HEK293 (cell line): ENCODE measurements at regions not wholly inside any gene's neighbourhood (a gene's known extent, or its start where the extent isn't known, plus 50 kb on each side); places are given as distances from the start of the nearest gene placed in this dataset.

Experiments
- CTCF ChIA-PET: fragments of 350-600 bp; formaldehyde crosslinking; extraction: SDS; loops from one replicate; lab custom pipeline; 2021; ENCODE audit warnings: antibody characterized with exemption; lab: Yijun Ruan, JAX
- POLR2A ChIA-PET: fragments of 300-600 bp; formaldehyde crosslinking; extraction: SDS; loops from one replicate; lab custom pipeline; 2020; ENCODE audit warnings: antibody characterized with exemption, inconsistent platforms; lab: Yijun Ruan, JAX
- H3K27ac ChIP-seq: fragments of 200-500 bp; sonication (Bioruptor generic); 2 replicates; pipeline ENCODE4 v1.5.1; 2014; ENCODE audit warnings: low read depth, low read length, control low read depth, inconsistent platforms; ENCODE audit errors: extremely low read depth
- H3K36me3 ChIP-seq, 2 experiments: fragments of 200-500 bp in 1 of 2; sonication (Bioruptor generic) in 1 of 2; 1 replicate in 1 of 2; 2 replicates in 1 of 2; pipeline ENCODE4 v1.5.1; 2014 to 2017; ENCODE audit warnings: inconsistent platforms in 2 of 2, low read length in 2 of 2; ENCODE audit not compliant: control insufficient read depth in 2 of 2, insufficient read depth in 1 of 2
- H3K4me1 ChIP-seq: fragments of 200-500 bp; sonication (Bioruptor generic); 2 replicates; pipeline ENCODE4 v1.5.1; 2014; ENCODE audit warnings: mild to moderate bottlenecking, low read length, inconsistent platforms; ENCODE audit not compliant: control insufficient read depth, insufficient read depth
- H3K4me3 ChIP-seq: 2 replicates; pipeline ENCODE4 v1.5.1; 2011; ENCODE audit warnings: low read depth, mild to moderate bottlenecking, control low read depth, low read length, moderate library complexity
- H3K9me3 ChIP-seq: fragments of 200-500 bp; sonication (Bioruptor generic); 2 replicates; pipeline ENCODE4 v1.5.1; 2014; ENCODE audit warnings: low read depth, low read length, inconsistent platforms; ENCODE audit not compliant: control insufficient read depth, insufficient read depth
- BCL11B ChIP-seq: fragments of 450-650 bp; formaldehyde crosslinking; IDR thresholded peaks from 2 replicates; pipeline ENCODE4 v1.5.1; 2016; ENCODE audit warnings: low read depth, missing biosample characterization, missing genetic modification characterization
- KLF7 ChIP-seq: fragments of 450-650 bp; formaldehyde crosslinking; IDR thresholded peaks from 2 replicates; pipeline ENCODE4 v1.5.1; 2016; ENCODE audit warnings: missing biosample characterization, missing genetic modification characterization, borderline replicate concordance
- KLF9 ChIP-seq: fragments of 450-650 bp; formaldehyde crosslinking; IDR thresholded peaks from 2 replicates; pipeline ENCODE4 v1.5.1; 2016; ENCODE audit warnings: missing biosample characterization, missing genetic modification characterization, low read depth
- TRIM28 ChIP-seq: IDR thresholded peaks from 2 replicates; pipeline ENCODE4 v1.6.1; 2011; ENCODE audit warnings: low read length, control low read depth, borderline replicate concordance
- ZNF221 ChIP-seq: fragments of 450-650 bp; formaldehyde crosslinking; IDR thresholded peaks from 2 replicates; pipeline ENCODE4 v1.5.1; 2017; ENCODE audit warnings: missing biosample characterization, missing genetic modification characterization, borderline replicate concordance
- ZNF280D ChIP-seq: fragments of 450-650 bp; formaldehyde crosslinking; IDR thresholded peaks from 2 replicates; pipeline ENCODE4 v1.5.1; 2016; ENCODE audit warnings: missing biosample characterization, missing genetic modification characterization
- ZNF292 ChIP-seq: fragments of 450-650 bp; formaldehyde crosslinking; IDR thresholded peaks from 2 replicates; pipeline ENCODE4 v1.5.1; 2016; ENCODE audit warnings: low read depth, missing biosample characterization, missing genetic modification characterization, borderline replicate concordance
- ZNF354C ChIP-seq: fragments of 450-650 bp; formaldehyde crosslinking; IDR thresholded peaks from 2 replicates; pipeline ENCODE4 v1.5.1; 2016; ENCODE audit warnings: missing biosample characterization, missing genetic modification characterization, low read depth, borderline replicate concordance
- ZNF366 ChIP-seq: fragments of 450-650 bp; formaldehyde crosslinking; conservative IDR thresholded peaks from 2 replicates; pipeline ENCODE4 v1.5.1; 2016; ENCODE audit warnings: missing biosample characterization, missing genetic modification characterization
- ZNF37A ChIP-seq: fragments of 450-650 bp; IDR thresholded peaks from 2 replicates; pipeline ENCODE4 v1.5.1; 2018; ENCODE audit warnings: missing biosample characterization, missing genetic modification characterization
- ZNF433 ChIP-seq: fragments of 450-650 bp; formaldehyde crosslinking; IDR thresholded peaks from 2 replicates; pipeline ENCODE4 v1.5.1; 2016; ENCODE audit warnings: missing biosample characterization, missing genetic modification characterization, low read depth
- ZNF521 ChIP-seq: fragments of 450-650 bp; formaldehyde crosslinking; IDR thresholded peaks from 2 replicates; pipeline ENCODE4 v1.5.1; 2017; ENCODE audit warnings: missing biosample characterization, mild to moderate bottlenecking, missing genetic modification characterization
- ZNF530 ChIP-seq: fragments of 450-650 bp; formaldehyde crosslinking; IDR thresholded peaks from 2 replicates; pipeline ENCODE4 v1.5.1; 2016; ENCODE audit warnings: low read depth, missing biosample characterization, missing genetic modification characterization
- ZNF548 ChIP-seq: fragments of 450-650 bp; formaldehyde crosslinking; IDR thresholded peaks from 2 replicates; pipeline ENCODE4 v1.5.1; 2016; ENCODE audit warnings: missing biosample characterization, missing genetic modification characterization
- ZNF701 ChIP-seq: fragments of 450-650 bp; formaldehyde crosslinking; IDR thresholded peaks from 2 replicates; pipeline ENCODE4 v1.5.1; 2016; ENCODE audit warnings: missing biosample characterization, missing genetic modification characterization
- ZNF776 ChIP-seq: fragments of 450-650 bp; formaldehyde crosslinking; IDR thresholded peaks from 2 replicates; pipeline ENCODE4 v1.5.0; 2017; ENCODE audit warnings: missing biosample characterization, missing genetic modification characterization, borderline replicate concordance
- ZNF791 ChIP-seq: fragments of 450-650 bp; formaldehyde crosslinking; IDR thresholded peaks from 2 replicates; pipeline ENCODE4 v1.5.1; 2016; ENCODE audit warnings: missing biosample characterization, missing genetic modification characterization
- ZXDB ChIP-seq: fragments of 450-650 bp; formaldehyde crosslinking; IDR thresholded peaks from 2 replicates; pipeline ENCODE4 v1.5.1; 2016; ENCODE audit warnings: missing biosample characterization, missing genetic modification characterization
- TF ChIP-seq, protein P1 (sequence below): fragments of 450-650 bp; formaldehyde crosslinking; IDR thresholded peaks from 2 replicates; pipeline ENCODE4 v1.5.1; 2017; ENCODE audit warnings: missing biosample characterization, missing genetic modification characterization

- Histone ChIP-seq H3K9me3 (no peaks in the 10 kb centered on the region), H3K36me3 (no peaks in the 10 kb centered on the region), H3K4me3 (no peak overlapping the region), H3K27ac (no peak overlapping the region), H3K4me1 (no peaks in the 10 kb centered on the region)
- CTCF ChIA-PET: interaction anchor here (0.6 kb wide), 1 partner anchor 27 kb away, joined by 3 read pairs; no protein-coding TSS in a partner anchor
- POLR2A ChIA-PET: no interaction called here
- TF ChIP-seq ZNF221 (tag by site-specific recombination) (no peak), KLF7 (tag by site-specific recombination) (no peak), ZNF521 (tag by site-specific recombination) (no peak), ZNF701 (tag by site-specific recombination) (no peak)
Measured at GRCh38 chr3:132900481-132900880, 137.7 kb upstream of the TMEM108 start.

- Histone ChIP-seq H3K9me3 (no peaks in the 10 kb centered on the region), H3K36me3 (no peaks in the 10 kb centered on the region), H3K4me3 (no peak overlapping the region), H3K4me1 (no peaks in the 10 kb centered on the region), H3K27ac (no peak overlapping the region)
- ChIA-PET CTCF (interaction anchor here (0.6 to 0.7 kb wide), 2 partner anchors 11 to 61 kb away, joined by 3 read pairs; no protein-coding TSS in a partner anchor), POLR2A (no interaction called here)
- TF ChIP-seq ZNF776 (tag by site-specific recombination) (no peak), ZNF292 (tag by site-specific recombination) (no peak), ZNF791 (tag by site-specific recombination) (no peak), ZNF701 (tag by site-specific recombination) (no peak), TRIM28 (no peak), ZNF354C (no peak), KLF9 (no peak), ZNF530 (tag by site-specific recombination) (no peak)
Measured at GRCh38 chr3:132898141-132898540, 140.1 kb upstream of the TMEM108 start.

GRCh38 chr3:132892956-132893355 lies 145.2 kb upstream of the TMEM108 start:
- no peaks in the 10 kb centered on the region for H3K36me3 ChIP-seq
- no peaks in the 10 kb centered on the region for H3K9me3 ChIP-seq
- TF ChIP-seq ZNF433 (tag by site-specific recombination) (no peak), ZNF366 (no peak), ZXDB (no peak), ZNF37A (no peak), BCL11B (tag by site-specific recombination) (no peak), ZNF280D (tag by site-specific recombination) (no peak), ZNF548 (tag by site-specific recombination) (no peak)
- TF ChIP-seq, protein P1, sequence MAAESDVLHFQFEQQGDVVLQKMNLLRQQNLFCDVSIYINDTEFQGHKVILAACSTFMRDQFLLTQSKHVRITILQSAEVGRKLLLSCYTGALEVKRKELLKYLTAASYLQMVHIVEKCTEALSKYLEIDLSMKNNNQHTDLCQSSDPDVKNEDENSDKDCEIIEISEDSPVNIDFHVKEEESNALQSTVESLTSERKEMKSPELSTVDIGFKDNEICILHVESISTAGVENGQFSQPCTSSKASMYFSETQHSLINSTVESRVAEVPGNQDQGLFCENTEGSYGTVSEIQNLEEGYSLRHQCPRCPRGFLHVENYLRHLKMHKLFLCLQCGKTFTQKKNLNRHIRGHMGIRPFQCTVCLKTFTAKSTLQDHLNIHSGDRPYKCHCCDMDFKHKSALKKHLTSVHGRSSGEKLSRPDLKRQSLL (tag by site-specific recombination): no peak
- TF ChIP-seq, all 188 proteins: peak for 0
- no peak overlapping the region for H3K4me3 ChIP-seq
- no peak overlapping the region for H3K27ac ChIP-seq
- ChIA-PET CTCF (no interaction called here), POLR2A (no interaction called here)
- no peaks in the 10 kb centered on the region for H3K4me1 ChIP-seq
